Smooth muscle cell (in vitro differentiated cells): ENCODE measurements at regions not wholly inside any gene's neighbourhood (a gene's known extent, or its start where the extent isn't known, plus 50 kb on each side); places are given as distances from the start of the nearest gene placed in this dataset.
"Not testable (repeated sequence)": the region's sequence is repeated elsewhere in the genome, so short reads cannot be mapped to it uniquely, and the experiment has no call there.

Experiments
- DNase-seq: peaks from one replicate; lab custom pipeline; 2025; ENCODE audit not compliant: unreplicated experiment; lab: John Stamatoyannopoulos, UW
- H2AFZ ChIP-seq: fragments of 200-600 bp; sonication (generic); 2 replicates; pipeline ENCODE4 v1.6.0; 2016; ENCODE audit warnings: antibody characterized with exemption, low read depth, mild to moderate bottlenecking
- H3F3A ChIP-seq: fragments of 200-600 bp; sonication (generic); 2 replicates; pipeline ENCODE4 v1.6.0; 2017; ENCODE audit warnings: antibody characterized with exemption, low read depth
- H3K27ac ChIP-seq: fragments of 200-600 bp; sonication (generic); 2 replicates; pipeline ENCODE4 v1.5.1; 2016; ENCODE audit warnings: low read depth, mild to moderate bottlenecking
- H3K27me3 ChIP-seq: fragments of 200-600 bp; sonication (generic); 2 replicates; pipeline ENCODE4 v1.6.1; 2016; ENCODE audit warnings: low read depth, mild to moderate bottlenecking
- H3K36me3 ChIP-seq: fragments of 200-600 bp; sonication (generic); 2 replicates; pipeline ENCODE4 v1.5.1; 2016; ENCODE audit warnings: low read depth
- H3K4me1 ChIP-seq: fragments of 200-600 bp; sonication (generic); 2 replicates; pipeline ENCODE4 v1.5.1; 2016; ENCODE audit warnings: low read depth
- H3K4me2 ChIP-seq: fragments of 200-600 bp; sonication (generic); 2 replicates; pipeline ENCODE4 v1.6.0; 2016; ENCODE audit warnings: mild to moderate bottlenecking
- H3K4me3 ChIP-seq: fragments of 200-600 bp; sonication (generic); 2 replicates; pipeline ENCODE4 v1.5.1; 2016; ENCODE audit warnings: mild to moderate bottlenecking
- H3K79me2 ChIP-seq: fragments of 200-600 bp; sonication (generic); 2 replicates; pipeline ENCODE4 v1.6.0; 2016; ENCODE audit warnings: low read depth, mild to moderate bottlenecking
- H3K9ac ChIP-seq: fragments of 200-600 bp; sonication (generic); 2 replicates; pipeline ENCODE4 v1.6.0; 2016; ENCODE audit warnings: low read depth
- H3K9me3 ChIP-seq: fragments of 200-600 bp; sonication (generic); replicated peaks from 2 replicates; pipeline ENCODE4 v1.5.1; 2016; ENCODE audit warnings: low read depth
- H4K20me1 ChIP-seq: fragments of 200-600 bp; sonication (generic); 2 replicates; pipeline ENCODE4 v1.6.0; 2016; ENCODE audit warnings: low read depth
- WGBS: methylation state at CpG from one replicate; pipeline ENCODE4 v1.1.7; 2016; ENCODE audit warnings: low lambda C conversion rate; 5-methylcytosine and 5-hydroxymethylcytosine counted together
- TF ChIP-seq, protein P1 (sequence below): fragments of 200-600 bp; sonication (generic); IDR thresholded peaks from 2 replicates; pipeline ENCODE4 v1.5.1; 2017; ENCODE audit warnings: borderline replicate concordance, mild to moderate bottlenecking, antibody characterized with exemption; ENCODE audit not compliant: insufficient read depth, poor library complexity, severe bottlenecking

DNA sequence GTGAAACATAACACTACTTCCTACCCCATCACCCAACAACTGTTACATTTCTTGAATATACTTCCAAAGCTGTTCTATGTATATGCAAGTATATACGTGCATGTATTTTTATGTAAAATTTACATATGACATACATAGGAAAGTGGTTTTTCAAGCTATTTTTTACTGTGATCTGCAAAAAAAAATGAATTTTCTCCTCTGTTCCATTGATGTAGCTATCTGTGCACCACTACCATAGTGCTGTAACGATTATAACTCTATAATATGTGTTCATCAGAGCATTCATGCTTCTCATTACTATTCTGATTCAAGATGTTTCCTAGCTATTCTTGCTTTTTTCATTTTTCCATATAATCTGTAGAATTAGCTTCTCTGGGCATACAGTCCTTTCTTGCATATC lies 164.0 kb downstream of the DEPDC1B start:
- no peak for DNase-seq
- no peaks in the 10 kb centered on the region for H4K20me1 ChIP-seq
- 99% methylated on average over 2 of the region's 2 CpGs for WGBS
- TF ChIP-seq, protein P1, sequence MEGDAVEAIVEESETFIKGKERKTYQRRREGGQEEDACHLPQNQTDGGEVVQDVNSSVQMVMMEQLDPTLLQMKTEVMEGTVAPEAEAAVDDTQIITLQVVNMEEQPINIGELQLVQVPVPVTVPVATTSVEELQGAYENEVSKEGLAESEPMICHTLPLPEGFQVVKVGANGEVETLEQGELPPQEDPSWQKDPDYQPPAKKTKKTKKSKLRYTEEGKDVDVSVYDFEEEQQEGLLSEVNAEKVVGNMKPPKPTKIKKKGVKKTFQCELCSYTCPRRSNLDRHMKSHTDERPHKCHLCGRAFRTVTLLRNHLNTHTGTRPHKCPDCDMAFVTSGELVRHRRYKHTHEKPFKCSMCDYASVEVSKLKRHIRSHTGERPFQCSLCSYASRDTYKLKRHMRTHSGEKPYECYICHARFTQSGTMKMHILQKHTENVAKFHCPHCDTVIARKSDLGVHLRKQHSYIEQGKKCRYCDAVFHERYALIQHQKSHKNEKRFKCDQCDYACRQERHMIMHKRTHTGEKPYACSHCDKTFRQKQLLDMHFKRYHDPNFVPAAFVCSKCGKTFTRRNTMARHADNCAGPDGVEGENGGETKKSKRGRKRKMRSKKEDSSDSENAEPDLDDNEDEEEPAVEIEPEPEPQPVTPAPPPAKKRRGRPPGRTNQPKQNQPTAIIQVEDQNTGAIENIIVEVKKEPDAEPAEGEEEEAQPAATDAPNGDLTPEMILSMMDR, result no peak
- H3K9ac ChIP-seq, result no peak overlapping the region
- peaks cover 6% of the 10 kb centered on the region for H3K4me1 ChIP-seq
- no peak overlapping the region for H2AFZ ChIP-seq
- no peak overlapping the region for H3K4me2 ChIP-seq
- H3K27me3 ChIP-seq, result no peaks in the 10 kb centered on the region
- H3K79me2 ChIP-seq, result no peaks in the 10 kb centered on the region
- H3K4me3 ChIP-seq, result no peak overlapping the region
- no peaks in the 10 kb centered on the region for H3F3A ChIP-seq
- H3K9me3 ChIP-seq, result no peaks in the 10 kb centered on the region
- no peak overlapping the region for H3K27ac ChIP-seq
- H3K36me3 ChIP-seq, result no peaks in the 10 kb centered on the region

DNA sequence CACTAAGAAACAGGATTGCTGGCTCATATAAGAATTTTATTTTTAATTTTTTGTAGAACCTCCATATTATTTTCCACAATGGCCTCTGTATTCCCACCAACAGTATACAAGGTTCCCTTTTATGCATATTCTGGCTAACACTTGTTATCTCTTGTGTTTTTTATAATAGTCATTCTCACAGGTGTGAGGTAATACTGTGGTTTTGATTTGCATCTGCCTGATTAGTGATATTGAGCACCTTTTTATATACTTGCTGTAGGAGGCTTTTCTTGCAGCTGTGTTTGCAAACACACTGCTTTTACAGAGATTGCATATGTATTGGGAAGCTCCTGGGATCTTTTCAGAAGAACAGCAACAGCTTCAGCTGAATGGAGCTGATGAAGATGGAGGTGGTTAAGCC lies 164.8 kb downstream of the DEPDC1B start:
- H3K79me2 ChIP-seq, result no peaks in the 10 kb centered on the region

DNA sequence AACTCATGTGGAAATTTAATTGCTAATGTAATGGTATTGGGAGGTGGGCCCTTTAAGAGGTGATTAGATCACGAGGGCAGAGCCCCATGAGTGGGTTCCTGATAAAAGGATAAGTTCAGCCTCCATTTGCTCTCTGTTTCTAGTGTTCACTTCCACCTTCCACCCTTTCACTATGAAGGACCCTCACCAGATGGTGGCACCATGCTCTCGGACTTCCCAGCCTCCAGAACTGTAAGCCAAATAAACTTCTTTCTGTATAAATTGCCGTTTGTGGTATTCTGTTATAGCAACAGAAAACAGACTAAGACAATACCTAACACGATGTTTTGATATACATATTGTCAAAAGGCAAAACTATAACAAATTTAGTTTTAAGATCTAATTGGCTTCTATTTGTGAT lies 166.2 kb downstream of the DEPDC1B start:
- H3K27me3 ChIP-seq, result no peaks in the 10 kb centered on the region
- no peak overlapping the region for H3K27ac ChIP-seq
- no peaks in the 10 kb centered on the region for H3K79me2 ChIP-seq
- H4K20me1 ChIP-seq, result no peaks in the 10 kb centered on the region
- no peaks in the 10 kb centered on the region for H3F3A ChIP-seq
- no peak overlapping the region for H3K4me3 ChIP-seq
- no peaks in the 10 kb centered on the region for H3K4me1 ChIP-seq
- no peak overlapping the region for H3K4me2 ChIP-seq
- H3K9ac ChIP-seq, result no peak overlapping the region
- WGBS, result 91% methylated on average over 4 of the region's 4 CpGs
- no peak for DNase-seq
- H2AFZ ChIP-seq, result no peak overlapping the region
- no peaks in the 10 kb centered on the region for H3K9me3 ChIP-seq
- no peaks in the 10 kb centered on the region for H3K36me3 ChIP-seq
- TF ChIP-seq, protein P1, result no peak

More for the DNA sequence above, 164.8 kb downstream of the DEPDC1B start:
- no peaks in the 10 kb centered on the region for H3K36me3 ChIP-seq
- no peak overlapping the region for H3K9ac ChIP-seq
- H3K4me3 ChIP-seq, result no peak overlapping the region
- TF ChIP-seq, protein P1, result no peak
- H3K4me1 ChIP-seq, result peaks cover 2% of the 10 kb centered on the region
- no peaks in the 10 kb centered on the region for H4K20me1 ChIP-seq
- H3F3A ChIP-seq, result no peaks in the 10 kb centered on the region
- DNase-seq, result no peak
- H3K4me2 ChIP-seq, result no peak overlapping the region
- H2AFZ ChIP-seq, result no peak overlapping the region
- no peaks in the 10 kb centered on the region for H3K27me3 ChIP-seq
- H3K27ac ChIP-seq, result no peak overlapping the region
- H3K9me3 ChIP-seq, result no peaks in the 10 kb centered on the region

DNA sequence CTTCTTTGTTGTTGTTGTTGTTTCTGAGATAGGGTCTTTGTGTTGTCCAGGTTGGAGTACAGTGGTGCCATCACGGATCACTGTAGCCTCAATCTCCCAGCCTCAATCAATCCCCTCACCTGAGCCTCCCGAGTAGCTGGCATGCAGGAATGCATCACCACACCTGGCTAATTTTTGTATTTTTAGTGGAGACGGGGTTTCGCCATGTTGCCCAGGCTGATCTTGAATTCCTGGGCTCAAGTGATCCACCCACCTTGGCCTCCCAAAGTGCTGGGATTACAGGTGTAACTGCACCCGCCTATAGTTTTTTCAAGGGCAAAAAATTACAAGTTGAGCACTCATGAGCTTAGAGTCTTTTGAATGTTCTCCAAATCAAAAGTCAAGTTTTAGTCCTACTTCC lies 167.2 kb downstream of the DEPDC1B start:
- H3K27ac ChIP-seq, DNase-seq, H3K9me3 ChIP-seq, H3K79me2 ChIP-seq, H3K9ac ChIP-seq, H4K20me1 ChIP-seq, H3F3A ChIP-seq, H3K4me1 ChIP-seq, H3K4me3 ChIP-seq, H3K4me2 ChIP-seq, H3K36me3 ChIP-seq, H3K27me3 ChIP-seq, H2AFZ ChIP-seq: not testable (repeated sequence)
- 92% methylated on average over 5 of the region's 5 CpGs for WGBS

DNA sequence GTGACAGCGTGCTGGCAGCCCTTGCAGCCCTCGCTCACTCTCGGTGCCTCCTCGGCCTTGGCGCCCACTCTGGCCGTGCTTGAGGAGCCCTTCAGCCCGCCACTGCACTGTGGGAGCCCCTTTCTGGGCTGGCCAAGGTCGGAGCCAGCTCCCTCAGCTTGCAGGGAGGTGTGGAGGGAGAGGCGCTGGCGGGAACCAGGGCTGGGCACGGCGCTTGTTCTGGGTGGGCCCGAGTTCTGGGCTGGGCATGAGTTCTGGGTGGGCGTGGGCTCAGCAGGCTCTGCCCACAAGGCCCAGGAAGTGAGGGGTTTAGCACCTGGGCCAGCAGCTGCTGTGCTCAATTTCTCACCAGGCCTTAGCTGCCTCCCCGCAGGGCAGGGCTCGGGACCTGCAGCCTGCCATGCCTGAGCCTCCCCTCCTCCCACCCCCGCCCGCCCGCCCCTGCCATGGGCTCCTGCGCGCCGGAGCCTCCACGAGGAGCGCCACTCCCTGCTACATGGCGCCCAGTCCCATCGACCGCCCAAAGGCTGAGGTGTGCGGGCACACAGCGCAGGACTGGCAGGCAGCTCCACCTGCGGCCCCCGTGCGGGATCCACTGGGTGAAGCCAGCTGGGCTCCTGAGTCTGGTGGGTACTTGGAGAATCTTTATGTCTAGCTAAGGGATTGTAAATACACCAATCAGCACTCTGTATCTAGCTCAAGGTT lies 169.7 kb downstream of the DEPDC1B start:
- not testable (repeated sequence) for H3K9ac ChIP-seq, H3K79me2 ChIP-seq, H4K20me1 ChIP-seq, H3K27ac ChIP-seq, H3K4me1 ChIP-seq, H3K9me3 ChIP-seq, H2AFZ ChIP-seq, H3K4me2 ChIP-seq, H3K4me3 ChIP-seq, H3K27me3 ChIP-seq, H3K36me3 ChIP-seq, H3F3A ChIP-seq, DNase-seq
- 97% methylated on average over 29 of the region's 32 CpGs for WGBS
